OCI-LY3 (cell line): ENCODE measurements at regions not wholly inside any gene's neighbourhood (a gene's known extent, or its start where the extent isn't known, plus 50 kb on each side); places are given as distances from the start of the nearest gene placed in this dataset.

Experiments
- H2AFZ ChIP-seq: fragments of 200-600, 300-600 bp; shearing (Covaris generic); 2 replicates; pipeline ENCODE4 v1.6.0; 2014; ENCODE audit warnings: antibody characterized with exemption, low read depth, low read length
- H3K27ac ChIP-seq: fragments of 200-600, 300-600 bp; sonication (generic); 2 replicates; pipeline ENCODE4 v1.5.1; 2014; ENCODE audit warnings: mild to moderate bottlenecking, low read length, moderate library complexity, mixed read lengths
- H3K27me3 ChIP-seq: fragments of 200-600, 300-600 bp; sonication (generic); 2 replicates; pipeline ENCODE4 v1.6.1; 2014; ENCODE audit warnings: low read depth, low read length, mixed read lengths
- H3K36me3 ChIP-seq: fragments of 200-600, 300-600 bp; sonication (generic); replicated peaks from 2 replicates; pipeline ENCODE3; 2014; ENCODE audit warnings: low read depth, low read length, mixed read lengths
- H3K4me1 ChIP-seq: fragments of 300-600, 200-600 bp; sonication (generic); 2 replicates; pipeline ENCODE4 v1.6.1; 2014; ENCODE audit warnings: low read length, mixed read lengths
- H3K4me2 ChIP-seq: fragments of 200-600, 300-600 bp; sonication (generic); 2 replicates; pipeline ENCODE4 v1.6.1; 2014; ENCODE audit warnings: low read length, mixed read lengths
- H3K4me3 ChIP-seq: fragments of 300-600, 200-600 bp; sonication (generic); 2 replicates; pipeline ENCODE4 v1.5.1; 2014; ENCODE audit warnings: antibody characterized with exemption, mild to moderate bottlenecking, low read length, moderate library complexity
- H3K79me2 ChIP-seq: fragments of 300-600, 200-600 bp; shearing (Covaris generic); 2 replicates; pipeline ENCODE4 v1.6.1; 2014; ENCODE audit warnings: mild to moderate bottlenecking, low read length, mixed read lengths
- H3K9ac ChIP-seq: fragments of 300-600, 200-600 bp; shearing (Covaris generic); 2 replicates; pipeline ENCODE4 v1.6.0; 2014; ENCODE audit warnings: mild to moderate bottlenecking, low read length, moderate library complexity
- H3K9me3 ChIP-seq: fragments of 200-600, 300-600 bp; shearing (Covaris generic); 2 replicates; pipeline ENCODE4 v1.6.1; 2014; ENCODE audit warnings: low read length, mixed read lengths; ENCODE audit not compliant: insufficient read depth
- H4K20me1 ChIP-seq: fragments of 200-600, 300-600 bp; sonication (generic); 2 replicates; pipeline ENCODE4 v1.6.1; 2016; ENCODE audit warnings: low read length, mixed read lengths; ENCODE audit not compliant: insufficient read depth
- EZH2phosphoT487 ChIP-seq: fragments of 200-600 bp; shearing (Covaris generic); IDR thresholded peaks from 2 replicates; pipeline ENCODE4 v1.6.1; 2018; ENCODE audit warnings: antibody characterized with exemption, mixed run types, low read depth
- TF ChIP-seq, protein P1 (sequence below): fragments of 200-600, 300-600 bp; sonication (generic); IDR thresholded peaks from 2 replicates; pipeline ENCODE4 v1.5.1; 2014; ENCODE audit warnings: antibody characterized with exemption, low read length, low read depth

- no peak for TF ChIP-seq EZH2phosphoT487
- TF ChIP-seq, protein P1, sequence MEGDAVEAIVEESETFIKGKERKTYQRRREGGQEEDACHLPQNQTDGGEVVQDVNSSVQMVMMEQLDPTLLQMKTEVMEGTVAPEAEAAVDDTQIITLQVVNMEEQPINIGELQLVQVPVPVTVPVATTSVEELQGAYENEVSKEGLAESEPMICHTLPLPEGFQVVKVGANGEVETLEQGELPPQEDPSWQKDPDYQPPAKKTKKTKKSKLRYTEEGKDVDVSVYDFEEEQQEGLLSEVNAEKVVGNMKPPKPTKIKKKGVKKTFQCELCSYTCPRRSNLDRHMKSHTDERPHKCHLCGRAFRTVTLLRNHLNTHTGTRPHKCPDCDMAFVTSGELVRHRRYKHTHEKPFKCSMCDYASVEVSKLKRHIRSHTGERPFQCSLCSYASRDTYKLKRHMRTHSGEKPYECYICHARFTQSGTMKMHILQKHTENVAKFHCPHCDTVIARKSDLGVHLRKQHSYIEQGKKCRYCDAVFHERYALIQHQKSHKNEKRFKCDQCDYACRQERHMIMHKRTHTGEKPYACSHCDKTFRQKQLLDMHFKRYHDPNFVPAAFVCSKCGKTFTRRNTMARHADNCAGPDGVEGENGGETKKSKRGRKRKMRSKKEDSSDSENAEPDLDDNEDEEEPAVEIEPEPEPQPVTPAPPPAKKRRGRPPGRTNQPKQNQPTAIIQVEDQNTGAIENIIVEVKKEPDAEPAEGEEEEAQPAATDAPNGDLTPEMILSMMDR = no peak
These were observed 101.8 kb upstream of the CYSLTR1 start for GRCh38 chrX:78429172-78429571.

DNA sequence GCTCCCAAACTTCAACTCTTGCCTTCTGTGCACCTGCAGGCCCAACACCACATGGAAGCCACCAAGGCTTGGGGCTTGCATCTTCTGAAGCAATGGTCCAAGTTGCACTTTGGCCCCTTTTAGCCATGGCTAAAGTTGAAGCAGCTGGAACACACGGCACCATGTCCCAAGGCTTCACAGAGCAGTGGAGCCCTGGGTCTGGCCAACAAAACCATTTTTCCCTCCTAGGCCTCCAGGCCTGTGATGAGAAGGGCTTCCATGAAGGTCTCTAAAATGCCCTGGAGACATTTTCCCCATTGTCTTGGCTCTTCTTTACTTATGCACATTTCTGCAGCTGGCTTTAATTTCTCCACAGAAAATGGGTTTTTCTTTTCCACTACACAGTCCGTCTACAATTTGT is 61.3 kb upstream of the CYSLTR1 start:
- Histone ChIP-seq H3K4me1 (no peaks in the 10 kb centered on the region), H3K36me3 (no peaks in the 10 kb centered on the region), H3K9me3 (no peaks in the 10 kb centered on the region), H3K4me3 (no peak overlapping the region), H3K27ac (no peak overlapping the region), H3K27me3 (no peaks in the 10 kb centered on the region), H2AFZ (no peak overlapping the region), H4K20me1 (no peaks in the 10 kb centered on the region), H3K4me2 (no peak overlapping the region), H3K79me2 (no peaks in the 10 kb centered on the region), H3K9ac (no peak overlapping the region)
- TF ChIP-seq, protein P1 = no peak
- TF ChIP-seq EZH2phosphoT487 = no peak

More at GRCh38 chrX:78429172-78429571, 101.8 kb upstream of the CYSLTR1 start:
- Histone ChIP-seq H3K4me1 (no peaks in the 10 kb centered on the region), H4K20me1 (no peaks in the 10 kb centered on the region), H3K4me3 (no peak overlapping the region), H3K36me3 (no peaks in the 10 kb centered on the region), H3K9me3 (no peaks in the 10 kb centered on the region), H2AFZ (no peak overlapping the region), H3K27ac (no peak overlapping the region), H3K27me3 (no peaks in the 10 kb centered on the region), H3K9ac (no peak overlapping the region), H3K4me2 (no peak overlapping the region), H3K79me2 (no peaks in the 10 kb centered on the region)

DNA sequence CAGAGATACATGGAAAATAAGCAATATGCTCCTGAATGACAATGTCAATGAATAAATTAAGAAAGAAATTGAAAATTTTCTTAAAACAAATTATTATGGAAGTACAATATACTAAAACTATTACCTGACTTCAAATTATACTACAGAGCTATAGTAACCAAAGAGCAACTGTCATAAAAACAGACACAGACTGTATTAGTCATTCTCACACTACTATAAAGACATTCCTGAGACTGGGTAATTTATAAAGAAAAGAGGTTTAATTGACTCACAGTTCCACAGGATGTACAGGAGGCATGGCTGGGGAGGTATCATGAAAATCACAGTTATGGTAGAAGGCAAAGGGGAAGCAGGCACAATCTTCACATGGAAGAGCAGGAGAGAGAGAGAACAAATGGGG is 60.0 kb upstream of the CYSLTR1 start:
- Histone ChIP-seq H3K27ac (no peak overlapping the region), H3K4me3 (no peak overlapping the region)

DNA sequence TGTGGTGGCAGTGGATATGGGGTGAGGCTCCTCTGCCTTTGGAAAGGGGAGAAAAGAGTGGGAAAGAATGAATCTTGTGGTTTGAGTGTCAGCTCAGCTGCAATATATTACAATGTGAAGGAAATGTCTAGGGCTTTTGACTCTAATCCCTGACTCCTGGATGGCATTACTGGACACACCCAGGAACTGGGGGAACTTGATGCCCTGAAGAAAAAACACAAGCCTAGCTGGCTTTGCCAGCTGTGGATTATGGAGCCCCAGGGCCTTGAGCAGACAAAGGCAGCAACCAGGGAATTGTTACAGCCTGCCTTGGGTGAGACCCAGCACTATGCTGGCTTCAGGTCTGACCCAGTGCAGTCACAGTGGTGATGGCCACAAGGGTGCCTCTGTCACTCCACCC is 57.1 kb upstream of the CYSLTR1 start:
- H3K27ac ChIP-seq = no peak overlapping the region
- TF ChIP-seq, protein P1 = no peak
- no peak for TF ChIP-seq EZH2phosphoT487
- no peaks in the 10 kb centered on the region for H3K79me2 ChIP-seq
- no peaks in the 10 kb centered on the region for H4K20me1 ChIP-seq
- no peaks in the 10 kb centered on the region for H3K9me3 ChIP-seq
- no peaks in the 10 kb centered on the region for H3K27me3 ChIP-seq
- no peaks in the 10 kb centered on the region for H3K36me3 ChIP-seq
- no peak overlapping the region for H2AFZ ChIP-seq
- no peak overlapping the region for H3K9ac ChIP-seq
- H3K4me3 ChIP-seq = no peak overlapping the region
- no peaks in the 10 kb centered on the region for H3K4me1 ChIP-seq
- no peak overlapping the region for H3K4me2 ChIP-seq

More for the DNA sequence above, 60.0 kb upstream of the CYSLTR1 start:
- no peak overlapping the region for H3K9ac ChIP-seq
- H2AFZ ChIP-seq = no peak overlapping the region
- H4K20me1 ChIP-seq = no peaks in the 10 kb centered on the region
- no peaks in the 10 kb centered on the region for H3K36me3 ChIP-seq
- no peaks in the 10 kb centered on the region for H3K9me3 ChIP-seq
- TF ChIP-seq, protein P1 = no peak
- TF ChIP-seq EZH2phosphoT487 = no peak
- no peaks in the 10 kb centered on the region for H3K79me2 ChIP-seq
- no peak overlapping the region for H3K4me2 ChIP-seq
- no peaks in the 10 kb centered on the region for H3K27me3 ChIP-seq
- no peaks in the 10 kb centered on the region for H3K4me1 ChIP-seq
